SK-N-MC (cell line): ENCODE measurements at regions not wholly inside any gene's neighbourhood (a gene's known extent, or its start where the extent isn't known, plus 50 kb on each side); places are given as distances from the start of the nearest gene placed in this dataset.

ENCODE experiments used
- DNase-seq: peaks from one replicate; pipeline ENCODE4 v3.0.0-alpha.2; 2011; ENCODE audit warnings: low read depth, low spot score
- H3K27ac ChIP-seq: fragments of 200-600 bp; sonication (generic); 2 replicates; pipeline ENCODE4 v1.5.1; 2016; ENCODE audit warnings: mixed run types
- H3K36me3 ChIP-seq: fragments of 200-600 bp; sonication (generic); 2 replicates; pipeline ENCODE4 v1.6.1; 2017; ENCODE audit warnings: antibody characterized with exemption, low read length, mixed read lengths; ENCODE audit not compliant: insufficient read depth
- H3K4me3 ChIP-seq: fragments of 200-600 bp; sonication (generic); 2 replicates; pipeline ENCODE4 v1.5.1; 2016
- H3K9ac ChIP-seq: fragments of 200-600 bp; sonication (generic); 2 replicates; pipeline ENCODE4 v1.8.0; 2017; ENCODE audit warnings: mixed run types, mixed read lengths; ENCODE audit not compliant: insufficient read length
- H3K9me3 ChIP-seq: fragments of 200-600 bp; sonication (generic); 2 replicates; pipeline ENCODE4 v1.6.1; 2017; ENCODE audit warnings: low read depth, mild to moderate bottlenecking, antibody characterized with exemption, low read length, moderate library complexity, mixed read lengths
- EZH2 ChIP-seq: fragments of 200-600 bp; sonication (generic); IDR thresholded peaks from one replicate; pipeline ENCODE4 v1.6.1; 2017; ENCODE audit warnings: antibody characterized with exemption
- FOXP2 ChIP-seq: optimal IDR thresholded peaks from 2 replicates; pipeline ENCODE3; 2011; ENCODE audit warnings: mild to moderate bottlenecking, moderate library complexity; ENCODE audit not compliant: insufficient read depth; ENCODE audit errors: extremely low read length, control extremely low read depth
- POLR2AphosphoS5 ChIP-seq: IDR thresholded peaks from 2 replicates; pipeline ENCODE4 v1.6.1; 2012; ENCODE audit warnings: mild to moderate bottlenecking, low read depth, low read length, borderline replicate concordance

DNA sequence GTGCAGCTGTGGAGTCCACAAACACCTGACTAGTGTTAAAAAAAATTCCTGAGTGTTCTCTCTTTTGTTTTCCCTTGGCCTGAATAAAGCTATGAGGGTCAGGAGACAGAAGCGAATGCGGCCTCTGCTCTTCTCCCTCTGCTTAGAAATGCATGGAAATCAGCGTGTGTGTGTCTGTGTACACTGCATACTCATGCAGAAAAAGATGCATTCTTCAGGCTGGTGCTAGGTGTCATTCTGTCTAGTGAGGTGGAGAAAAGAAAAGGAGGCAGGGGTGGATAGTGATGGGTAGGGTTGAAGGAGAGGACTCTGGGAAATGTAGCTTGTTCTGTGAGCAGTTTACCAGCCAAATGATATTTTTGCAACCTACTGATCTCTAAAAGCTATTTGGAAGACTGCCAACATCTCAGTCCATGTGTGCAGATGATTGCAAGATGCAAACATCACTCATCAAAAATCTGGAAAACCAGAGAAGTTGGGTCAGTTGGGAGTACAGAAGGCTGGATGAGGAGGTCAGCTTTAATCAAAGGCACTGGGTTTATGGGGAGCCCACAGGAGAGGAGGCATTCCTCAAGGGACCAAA is 177.7 kb downstream of the INSIG2 start:
- Histone ChIP-seq H3K27ac (no peak overlapping the region), H3K36me3 (no peaks in the 10 kb centered on the region), H3K4me3 (no peak overlapping the region), H3K9me3 (no peaks in the 10 kb centered on the region), H3K9ac (no peak overlapping the region)
- TF ChIP-seq FOXP2 (no peak), EZH2 (no peak), POLR2AphosphoS5 (no peak)
- no peak for DNase-seq

DNA sequence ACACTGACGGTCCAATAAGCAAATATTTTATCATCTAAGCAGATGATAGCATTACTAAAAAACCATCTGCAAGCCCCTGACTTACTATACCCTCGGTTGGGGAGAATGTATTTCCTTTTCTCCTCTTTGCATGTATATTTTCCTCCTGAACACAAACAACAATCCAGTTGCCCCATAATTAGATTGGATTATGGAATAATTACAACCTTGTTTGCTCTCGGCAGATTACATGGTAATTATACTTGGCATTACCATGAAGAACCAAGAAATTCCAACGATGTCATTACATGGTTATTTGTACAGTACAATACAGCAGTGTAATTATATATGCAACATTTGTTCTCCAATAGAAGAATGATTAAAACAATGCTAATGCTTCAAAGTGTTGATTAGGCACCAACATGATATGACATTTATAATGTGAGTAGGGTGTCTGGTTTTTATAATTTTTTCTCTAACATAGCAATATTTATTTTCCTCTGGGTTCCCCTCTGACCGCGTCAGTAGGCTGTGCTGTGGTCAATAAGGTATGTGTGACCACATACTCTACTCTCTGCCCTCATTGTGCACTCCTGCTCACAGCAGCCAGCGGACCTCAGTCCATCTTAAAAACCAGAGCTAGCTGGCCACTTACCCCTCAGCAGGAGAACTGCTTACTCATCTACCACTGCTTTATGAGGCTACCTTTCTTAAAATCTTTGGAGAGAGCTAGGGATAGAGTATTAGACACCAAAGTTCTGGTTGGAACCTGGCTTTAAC is 176.1 kb downstream of the INSIG2 start:
- no peak for TF ChIP-seq POLR2AphosphoS5
- no peak for TF ChIP-seq FOXP2
- TF ChIP-seq EZH2, result no peak
- H3K36me3 ChIP-seq, result no peaks in the 10 kb centered on the region
- no peak overlapping the region for H3K27ac ChIP-seq
- no peak overlapping the region for H3K9ac ChIP-seq
- DNase-seq, result no peak
- no peak overlapping the region for H3K4me3 ChIP-seq
- H3K9me3 ChIP-seq, result no peaks in the 10 kb centered on the region

DNA sequence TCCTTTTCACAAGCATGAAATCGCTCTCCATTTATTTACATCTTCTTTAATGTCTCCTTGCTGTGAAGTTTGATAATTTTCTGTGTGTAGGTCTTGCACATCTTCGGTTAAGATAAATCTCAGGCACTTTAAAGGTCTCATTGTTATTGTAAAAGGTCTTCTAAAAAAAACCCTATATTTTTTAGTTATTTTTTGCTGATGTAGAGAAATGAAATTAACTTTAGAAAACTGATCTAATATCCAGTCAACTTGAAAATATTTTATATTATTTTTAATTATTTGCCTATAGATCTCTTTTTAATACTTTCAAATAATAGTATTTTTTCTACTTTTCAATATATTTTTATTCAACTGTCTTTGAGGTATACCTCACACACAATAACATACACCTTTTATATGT is 169.4 kb downstream of the INSIG2 start:
- H3K36me3 ChIP-seq, result no peaks in the 10 kb centered on the region
- no peak overlapping the region for H3K9ac ChIP-seq
- no peaks in the 10 kb centered on the region for H3K9me3 ChIP-seq
- H3K27ac ChIP-seq, result no peak overlapping the region
- H3K4me3 ChIP-seq, result no peak overlapping the region
- TF ChIP-seq POLR2AphosphoS5 (no peak), FOXP2 (no peak), EZH2 (no peak)
- no peak for DNase-seq

DNA sequence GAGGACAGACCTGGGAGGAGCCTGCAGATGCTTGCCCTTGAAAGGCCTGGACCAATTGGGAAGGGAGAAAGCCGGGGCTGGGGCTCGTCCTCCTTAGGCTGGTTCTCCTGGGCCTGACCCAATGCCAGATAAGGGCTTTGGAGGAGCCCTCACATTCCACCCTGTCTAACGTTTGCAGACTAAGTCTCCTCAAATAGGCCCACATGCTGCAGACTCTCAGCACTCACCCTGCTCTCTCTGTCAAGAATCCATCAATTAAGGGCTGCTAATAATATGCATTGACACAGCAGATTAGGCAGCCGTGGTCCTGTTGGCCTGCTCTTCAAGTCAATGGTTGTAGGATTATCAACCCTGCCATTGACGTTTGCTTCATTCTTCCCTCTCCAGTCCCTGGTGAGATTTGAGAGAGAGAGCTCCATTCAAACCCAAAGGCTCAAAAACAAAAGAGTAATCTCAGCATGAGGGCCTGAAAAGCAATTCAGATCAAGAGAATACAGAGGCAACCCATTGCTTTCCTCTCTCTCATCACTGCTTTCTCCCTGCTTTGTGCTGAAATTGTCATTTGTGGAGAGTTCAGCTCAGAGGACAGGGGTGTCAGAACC is 167.6 kb downstream of the INSIG2 start:
- no peak overlapping the region for H3K9ac ChIP-seq
- no peak for DNase-seq
- H3K4me3 ChIP-seq, result no peak overlapping the region
- H3K36me3 ChIP-seq, result no peaks in the 10 kb centered on the region
- TF ChIP-seq EZH2 (no peak), FOXP2 (no peak), POLR2AphosphoS5 (no peak)
- H3K27ac ChIP-seq, result no peak overlapping the region
- no peaks in the 10 kb centered on the region for H3K9me3 ChIP-seq

DNA sequence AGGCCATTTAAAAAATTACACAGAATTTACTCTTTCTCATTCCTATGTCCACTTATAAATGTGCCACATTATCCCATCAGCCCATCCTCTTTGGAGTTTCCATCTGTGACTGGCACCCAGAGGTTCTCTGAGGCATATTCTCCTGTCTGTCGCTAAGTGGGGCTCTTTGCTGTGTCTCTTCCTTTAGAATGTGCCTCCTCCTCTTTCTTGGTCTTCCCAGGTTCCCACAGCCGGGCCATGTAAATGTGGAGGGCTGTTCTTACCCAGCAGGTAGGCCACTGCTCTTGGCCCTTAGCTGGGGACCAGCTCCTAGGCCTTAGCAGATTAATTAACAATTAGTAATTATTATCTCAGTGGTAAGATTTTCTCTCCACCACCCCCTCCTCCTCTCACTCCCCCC is 167.0 kb downstream of the INSIG2 start:
- H3K4me3 ChIP-seq, result no peak overlapping the region
- no peak overlapping the region for H3K27ac ChIP-seq
- no peak for DNase-seq
- TF ChIP-seq EZH2 (no peak), FOXP2 (no peak), POLR2AphosphoS5 (no peak)
- H3K9me3 ChIP-seq, result no peaks in the 10 kb centered on the region
- no peaks in the 10 kb centered on the region for H3K36me3 ChIP-seq
- H3K9ac ChIP-seq, result no peak overlapping the region

DNA sequence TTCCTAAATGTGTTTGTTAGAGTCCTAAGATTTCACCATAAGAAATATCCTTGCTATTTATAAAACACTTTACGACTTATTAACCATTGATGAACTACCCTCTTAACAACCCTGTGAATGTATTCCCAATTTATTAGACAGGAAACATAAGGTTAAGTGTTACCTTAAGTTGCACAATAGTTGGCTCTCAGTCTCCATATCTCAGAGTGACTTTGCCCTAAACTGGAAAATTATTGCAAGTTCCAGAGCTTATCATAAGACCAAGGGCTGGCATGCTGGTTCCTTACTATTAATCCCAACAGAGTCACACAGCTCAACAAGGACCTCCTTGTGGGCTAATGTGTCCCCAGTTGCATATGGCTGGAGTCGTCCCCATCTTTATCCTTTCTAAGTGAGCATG is 165.8 kb downstream of the INSIG2 start:
- Histone ChIP-seq H3K9ac (no peak overlapping the region), H3K4me3 (no peak overlapping the region), H3K9me3 (no peaks in the 10 kb centered on the region), H3K36me3 (no peaks in the 10 kb centered on the region), H3K27ac (no peak overlapping the region)
- no peak for TF ChIP-seq EZH2
- no peak for TF ChIP-seq FOXP2
- no peak for TF ChIP-seq POLR2AphosphoS5
- DNase-seq, result no peak

DNA sequence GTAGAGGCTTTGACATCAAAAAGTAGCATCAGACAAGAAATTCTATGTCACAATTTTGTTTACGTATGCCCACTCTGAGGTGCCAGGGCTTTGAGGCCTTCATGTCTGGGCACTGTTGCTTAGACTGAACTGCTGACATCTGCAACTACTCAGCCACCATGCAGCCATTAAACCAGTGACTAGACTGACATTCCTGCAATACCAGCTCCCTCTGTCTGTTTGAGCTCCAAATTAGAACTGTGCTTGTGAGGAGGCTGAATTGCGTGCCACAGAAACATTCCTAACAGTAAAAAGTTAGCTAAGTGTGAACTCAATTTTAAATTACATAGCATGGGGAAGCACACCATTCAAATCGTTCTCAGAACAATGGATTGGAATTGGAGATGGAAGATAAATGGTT is 163.2 kb downstream of the INSIG2 start:
- TF ChIP-seq FOXP2 (no peak), POLR2AphosphoS5 (no peak), EZH2 (no peak)
- no peak overlapping the region for H3K4me3 ChIP-seq

DNA sequence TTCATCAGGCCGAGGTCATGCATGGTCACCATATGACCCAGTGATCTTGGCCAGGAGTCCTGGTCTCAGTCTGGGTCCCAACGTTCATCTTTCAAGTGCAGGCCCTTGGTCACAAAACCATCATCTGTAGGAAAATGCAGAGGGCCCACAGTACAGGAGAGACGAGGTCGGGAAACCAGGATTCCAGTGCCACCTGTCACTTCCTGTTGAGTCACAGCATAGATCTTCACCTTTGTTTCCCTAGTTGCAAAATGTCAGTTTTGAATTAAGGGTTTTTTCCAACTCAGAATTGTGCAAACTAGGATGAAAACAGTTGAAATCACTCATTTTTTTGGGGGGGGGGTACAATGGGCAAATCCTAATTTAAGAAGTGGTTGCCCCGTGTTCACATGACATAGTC is 162.2 kb downstream of the INSIG2 start:
- no peak overlapping the region for H3K4me3 ChIP-seq
- no peaks in the 10 kb centered on the region for H3K36me3 ChIP-seq
- no peak overlapping the region for H3K9ac ChIP-seq
- H3K27ac ChIP-seq, result no peak overlapping the region
- H3K9me3 ChIP-seq, result no peaks in the 10 kb centered on the region
- TF ChIP-seq FOXP2, result no peak
- DNase-seq, result no peak

More for the DNA sequence above, 163.2 kb downstream of the INSIG2 start:
- H3K27ac ChIP-seq, result no peak overlapping the region
- no peaks in the 10 kb centered on the region for H3K9me3 ChIP-seq
- no peak for DNase-seq
- no peak overlapping the region for H3K9ac ChIP-seq
- no peaks in the 10 kb centered on the region for H3K36me3 ChIP-seq

DNA sequence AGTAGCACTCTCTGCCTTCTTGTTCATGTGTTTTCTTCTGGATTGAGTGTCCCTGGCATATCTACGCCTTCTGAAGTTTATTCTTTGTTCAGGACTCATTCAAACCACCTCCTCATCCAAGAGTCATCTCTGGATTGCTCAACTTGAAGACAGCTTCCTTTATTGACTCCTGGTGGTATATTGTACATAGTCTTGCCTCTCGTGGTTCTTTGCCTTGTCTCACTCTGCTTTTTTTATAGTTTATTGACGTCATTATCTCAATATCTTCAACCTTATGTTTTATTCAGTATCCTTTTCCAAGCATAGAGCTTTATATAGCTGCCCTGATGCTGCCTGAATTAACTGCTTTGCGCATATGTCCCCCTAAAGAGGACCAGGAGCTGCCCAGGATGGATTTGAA is 161.7 kb downstream of the INSIG2 start:
- no peak for DNase-seq

More for the DNA sequence above, 161.7 kb downstream of the INSIG2 start:
- Histone ChIP-seq H3K9me3 (no peaks in the 10 kb centered on the region), H3K4me3 (no peak overlapping the region), H3K9ac (no peak overlapping the region), H3K27ac (no peak overlapping the region), H3K36me3 (no peaks in the 10 kb centered on the region)
- TF ChIP-seq EZH2, result no peak
- no peak for TF ChIP-seq FOXP2
- no peak for TF ChIP-seq POLR2AphosphoS5
